HEK293 (cell line): ENCODE measurements at regions not wholly inside any gene's neighbourhood (a gene's known extent, or its start where the extent isn't known, plus 50 kb on each side); places are given as distances from the start of the nearest gene placed in this dataset.

ENCODE experiments used
- BCL11A ChIP-seq: fragments of 450-650 bp; formaldehyde crosslinking; IDR thresholded peaks from 2 replicates; pipeline ENCODE4 v1.5.1; 2016; ENCODE audit warnings: low read depth, missing biosample characterization, missing genetic modification characterization
- CTCF ChIP-seq: fragments of 450-650 bp; formaldehyde crosslinking; IDR thresholded peaks from 2 replicates; pipeline ENCODE4 v1.5.1; 2016; ENCODE audit warnings: missing biosample characterization, missing genetic modification characterization
- KLF1 ChIP-seq: fragments of 450-650 bp; formaldehyde crosslinking; IDR thresholded peaks from 2 replicates; pipeline ENCODE4 v1.5.1; 2016; ENCODE audit warnings: missing biosample characterization, missing genetic modification characterization
- TRIM28 ChIP-seq: IDR thresholded peaks from 2 replicates; pipeline ENCODE4 v1.6.1; 2011; ENCODE audit warnings: low read length, control low read depth, borderline replicate concordance
- ZNF23 ChIP-seq: fragments of 450-650 bp; formaldehyde crosslinking; IDR thresholded peaks from 2 replicates; pipeline ENCODE4 v1.5.1; 2016; ENCODE audit warnings: missing biosample characterization, missing genetic modification characterization, borderline replicate concordance
- ZNF302 ChIP-seq: fragments of 450-650 bp; formaldehyde crosslinking; IDR thresholded peaks from 2 replicates; pipeline ENCODE4 v1.5.1; 2016; ENCODE audit warnings: missing biosample characterization, missing genetic modification characterization, low read depth
- ZNF324 ChIP-seq: fragments of 450-650 bp; formaldehyde crosslinking; IDR thresholded peaks from 2 replicates; pipeline ENCODE4 v1.5.1; 2016; ENCODE audit warnings: missing biosample characterization, missing genetic modification characterization
- ZNF433 ChIP-seq: fragments of 450-650 bp; formaldehyde crosslinking; IDR thresholded peaks from 2 replicates; pipeline ENCODE4 v1.5.1; 2016; ENCODE audit warnings: missing biosample characterization, missing genetic modification characterization, low read depth
- ZNF654 ChIP-seq: fragments of 450-650 bp; formaldehyde crosslinking; IDR thresholded peaks from 2 replicates; pipeline ENCODE4 v1.5.1; 2016; ENCODE audit warnings: low read depth, missing biosample characterization, missing genetic modification characterization

- TF ChIP-seq ZNF433 (tag by site-specific recombination) (no peak), ZNF23 (tag by site-specific recombination) (no peak), CTCF (tag by site-specific recombination) (no peak), KLF1 (tag by site-specific recombination) (no peak), BCL11A (tag by site-specific recombination) (no peak), ZNF324 (tag by site-specific recombination) (no peak), ZNF654 (no peak), TRIM28 (no peak), ZNF302 (tag by site-specific recombination) (no peak)
Observed at GRCh38 chr7:156127166-156128134, 315.2 kb upstream of the SHH start.
